GM21576 (cell line): ENCODE measurements at regions not wholly inside any gene's neighbourhood (a gene's known extent, or its start where the extent isn't known, plus 50 kb on each side); places are given as distances from the start of the nearest gene placed in this dataset.

Experiments
- ATAC-seq: cut with Tn5 transposase; IDR thresholded peaks from one replicate; pipeline ENCODE4 v1.9.1; 2021; ENCODE audit warnings: mild to moderate bottlenecking, moderate library complexity; ENCODE audit not compliant: unreplicated experiment

- ATAC-seq: no peak
Observed at GRCh38 chr2:2689306-2689705, 358.2 kb upstream of the MYT1L start.

GRCh38 chr2:2688254-2688653 lies 357.2 kb upstream of the MYT1L start:
- no peak for ATAC-seq

- no peak for ATAC-seq
Observed at GRCh38 chr2:2687745-2688144, 356.7 kb upstream of the MYT1L start.

GRCh38 chr2:2686222-2686621 lies 355.1 kb upstream of the MYT1L start:
- no peak for ATAC-seq

GRCh38 chr2:2683606-2684224 lies 352.6 kb upstream of the MYT1L start:
- no peak for ATAC-seq

- ATAC-seq: no peak
Observed at GRCh38 chr2:2682700-2683342, 351.7 kb upstream of the MYT1L start.

- no peak for ATAC-seq
Observed at GRCh38 chr2:2681711-2682251, 350.7 kb upstream of the MYT1L start.

- no peak for ATAC-seq
Observed at GRCh38 chr2:2681085-2681484, 350.0 kb upstream of the MYT1L start.

- ATAC-seq: no peak
Observed at GRCh38 chr2:2674831-2675230, 343.8 kb upstream of the MYT1L start.

- no peak for ATAC-seq
Observed at GRCh38 chr2:2673406-2673805, 342.3 kb upstream of the MYT1L start.

- no peak for ATAC-seq
Observed at GRCh38 chr2:2672249-2672648, 341.2 kb upstream of the MYT1L start.

GRCh38 chr2:2671826-2672225 lies 340.8 kb upstream of the MYT1L start:
- ATAC-seq: no peak

GRCh38 chr2:2669316-2669715 lies 338.2 kb upstream of the MYT1L start:
- ATAC-seq: no peak

- ATAC-seq: no peak
Observed at GRCh38 chr2:2668681-2669265, 337.7 kb upstream of the MYT1L start.

- no peak for ATAC-seq
Observed at GRCh38 chr2:2667690-2668089, 336.6 kb upstream of the MYT1L start.

GRCh38 chr2:2665834-2666133 lies 334.7 kb upstream of the MYT1L start:
- no peak for ATAC-seq

GRCh38 chr2:2664989-2665833 lies 334.1 kb upstream of the MYT1L start:
- ATAC-seq: no peak

GRCh38 chr2:2663401-2664036 lies 332.4 kb upstream of the MYT1L start:
- no peak for ATAC-seq

GRCh38 chr2:2662847-2663356 lies 331.8 kb upstream of the MYT1L start:
- no peak for ATAC-seq

- ATAC-seq: no peak
Observed at GRCh38 chr2:2662037-2662846, 331.2 kb upstream of the MYT1L start.
